ENCODE measurements at regions not wholly inside any gene's neighbourhood (a gene's known extent, or its start where the extent isn't known, plus 50 kb on each side); places are given as distances from the start of the nearest gene placed in this dataset.
"Not testable (repeated sequence)": the region's sequence is repeated elsewhere in the genome, so short reads cannot be mapped to it uniquely, and the experiment has no call there.

DNA sequence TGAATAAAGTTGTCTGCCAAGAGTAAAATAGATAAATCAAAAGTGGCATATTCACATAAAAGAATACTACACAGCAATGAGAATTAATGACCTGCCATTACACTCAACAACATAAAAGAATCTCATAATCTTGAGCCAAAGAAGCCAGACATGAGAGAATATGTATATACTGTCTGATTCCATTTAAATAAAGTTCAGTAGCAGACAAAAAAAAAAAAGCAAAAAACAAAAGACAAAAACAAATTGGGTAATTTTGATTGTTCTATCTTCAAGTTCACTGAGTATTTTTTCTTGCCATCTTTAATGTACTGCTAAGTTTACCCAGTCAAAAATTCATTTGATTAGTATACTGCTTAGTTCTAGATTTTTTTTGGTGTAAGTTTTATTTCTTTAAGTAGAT lies 87.9 kb upstream of the TRPC7 start:
- H3K27me3 ChIP-seq = peaks cover 0 to 3% (median 0%) of the 10 kb centered on the region in 4 donors
- no peaks in the 10 kb centered on the region for H3K9me3 ChIP-seq
- H3K36me3 ChIP-seq = no peaks in the 10 kb centered on the region
- no peak overlapping the region for H3K4me3 ChIP-seq
- no peaks in the 10 kb centered on the region for H3K4me1 ChIP-seq
- DNase-seq (ENCODE audit: extremely low spot score) = no peak
- intact Hi-C loops (cut with DNase I) = no loop called here
- TF ChIP-seq, protein P1, sequence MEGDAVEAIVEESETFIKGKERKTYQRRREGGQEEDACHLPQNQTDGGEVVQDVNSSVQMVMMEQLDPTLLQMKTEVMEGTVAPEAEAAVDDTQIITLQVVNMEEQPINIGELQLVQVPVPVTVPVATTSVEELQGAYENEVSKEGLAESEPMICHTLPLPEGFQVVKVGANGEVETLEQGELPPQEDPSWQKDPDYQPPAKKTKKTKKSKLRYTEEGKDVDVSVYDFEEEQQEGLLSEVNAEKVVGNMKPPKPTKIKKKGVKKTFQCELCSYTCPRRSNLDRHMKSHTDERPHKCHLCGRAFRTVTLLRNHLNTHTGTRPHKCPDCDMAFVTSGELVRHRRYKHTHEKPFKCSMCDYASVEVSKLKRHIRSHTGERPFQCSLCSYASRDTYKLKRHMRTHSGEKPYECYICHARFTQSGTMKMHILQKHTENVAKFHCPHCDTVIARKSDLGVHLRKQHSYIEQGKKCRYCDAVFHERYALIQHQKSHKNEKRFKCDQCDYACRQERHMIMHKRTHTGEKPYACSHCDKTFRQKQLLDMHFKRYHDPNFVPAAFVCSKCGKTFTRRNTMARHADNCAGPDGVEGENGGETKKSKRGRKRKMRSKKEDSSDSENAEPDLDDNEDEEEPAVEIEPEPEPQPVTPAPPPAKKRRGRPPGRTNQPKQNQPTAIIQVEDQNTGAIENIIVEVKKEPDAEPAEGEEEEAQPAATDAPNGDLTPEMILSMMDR (IDR thresholded peaks at IDR 0.05) = no peak
- TF ChIP-seq POLR2A (IDR thresholded peaks at IDR 0.05; ENCODE audit: low read depth) (no peak), POLR2AphosphoS5 (IDR thresholded peaks at IDR 0.05) (no peak), EP300 (IDR thresholded peaks at IDR 0.05) (no peak)
- no peak overlapping the region for H3K27ac ChIP-seq (replicated peaks in 1 of 4)

DNA sequence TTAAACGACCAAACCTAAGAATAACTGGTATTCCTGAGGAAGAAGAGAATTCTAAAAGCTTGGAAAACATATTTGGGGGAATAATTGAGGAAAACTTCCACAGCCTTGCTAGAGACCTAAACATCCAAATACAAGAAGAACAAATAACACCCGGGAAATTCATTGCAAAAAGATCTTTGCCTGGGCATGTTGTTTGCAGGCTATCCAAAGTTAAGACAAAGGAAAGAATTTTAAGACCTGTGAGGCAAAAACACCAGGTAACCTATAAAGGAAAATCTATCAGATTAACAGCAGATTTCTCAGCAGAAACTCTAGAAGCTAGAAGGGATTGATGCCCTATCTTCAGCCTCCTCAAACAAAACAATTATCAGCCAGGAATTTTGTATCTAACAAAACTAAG lies 82.2 kb upstream of the TRPC7 start:
- 75% methylated on average over 2 of the region's 2 CpGs for WGBS
- H3K27ac ChIP-seq (replicated peaks in 1 of 4); intact Hi-C loops (cut with DNase I): not testable (repeated sequence)

GRCh38 chr5:136446565-136446964 lies 81.2 kb upstream of the TRPC7 start:
- WGBS = 78% methylated on average over 6 of the region's 6 CpGs
- intact Hi-C loops (cut with DNase I) = no loop called here
- Histone ChIP-seq H3K27ac (replicated peaks in 1 of 4) (no peak overlapping the region), H3K27me3 (peaks cover 0 to 11% (median 0%) of the 10 kb centered on the region in 4 donors), H3K36me3 (no peaks in the 10 kb centered on the region), H3K9me3 (peaks cover 0 to under 1% (median 0%) of the 10 kb centered on the region in 4 donors), H3K4me1 (no peaks in the 10 kb centered on the region), H3K4me3 (no peak overlapping the region)
- no peak for TF ChIP-seq POLR2AphosphoS5 (IDR thresholded peaks at IDR 0.05)
- TF ChIP-seq POLR2A (IDR thresholded peaks at IDR 0.05; ENCODE audit: low read depth) = no peak
- TF ChIP-seq, protein P1 (IDR thresholded peaks at IDR 0.05) = no peak
- TF ChIP-seq EP300 (IDR thresholded peaks at IDR 0.05) = no peak
- DNase-seq (ENCODE audit: extremely low spot score) = no peak

More for the DNA sequence above, 82.2 kb upstream of the TRPC7 start:
- not testable (repeated sequence) for DNase-seq (ENCODE audit: extremely low spot score); H3K4me3 ChIP-seq; H3K9me3 ChIP-seq; H3K4me1 ChIP-seq; H3K36me3 ChIP-seq
- peaks cover 0 to 11% (median 0%) of the 10 kb centered on the region in 4 donors for H3K27me3 ChIP-seq

DNA sequence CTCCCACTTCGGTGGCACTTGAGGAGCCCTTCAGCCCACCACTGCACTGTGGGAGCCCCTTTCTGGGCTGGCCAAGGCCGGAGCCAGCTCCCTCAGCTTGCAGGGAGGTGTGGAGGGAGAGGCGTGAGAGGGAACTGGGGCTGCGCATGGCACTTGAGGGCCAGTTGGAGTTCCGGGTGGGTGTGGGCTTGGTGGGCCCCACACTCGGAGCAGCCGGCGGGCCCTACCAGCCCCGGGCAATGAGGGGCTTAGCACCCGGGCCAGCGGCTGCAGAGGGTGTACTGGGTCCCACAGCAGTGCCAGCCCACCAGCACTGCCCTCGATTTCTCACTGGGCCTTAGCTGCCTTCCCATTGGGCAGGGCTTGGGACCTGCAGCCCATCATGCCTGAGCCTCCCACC lies 78.8 kb upstream of the TRPC7 start:
- H3K27me3 ChIP-seq; H3K4me1 ChIP-seq; intact Hi-C loops (cut with DNase I); H3K27ac ChIP-seq (replicated peaks in 1 of 4); H3K36me3 ChIP-seq; H3K9me3 ChIP-seq; DNase-seq (ENCODE audit: extremely low spot score); H3K4me3 ChIP-seq: not testable (repeated sequence)
- 93% methylated on average over 3 of the region's 12 CpGs for WGBS

GRCh38 chr5:136439367-136439766 lies 74.0 kb upstream of the TRPC7 start:
- H3K4me1 ChIP-seq = no peaks in the 10 kb centered on the region
- H3K4me3 ChIP-seq = no peak overlapping the region
- H3K27me3 ChIP-seq = no peaks in the 10 kb centered on the region
- H3K36me3 ChIP-seq = no peaks in the 10 kb centered on the region
- intact Hi-C loops (cut with DNase I) = no loop called here
- TF ChIP-seq POLR2AphosphoS5 (IDR thresholded peaks at IDR 0.05) (no peak), EP300 (IDR thresholded peaks at IDR 0.05) (no peak), POLR2A (IDR thresholded peaks at IDR 0.05; ENCODE audit: low read depth) (no peak)
- TF ChIP-seq, protein P1 (IDR thresholded peaks at IDR 0.05) = no peak
- H3K9me3 ChIP-seq = peaks cover 0 to 5% (median 0%) of the 10 kb centered on the region in 4 donors
- no peak overlapping the region for H3K27ac ChIP-seq (replicated peaks in 1 of 4)
- no peak for DNase-seq (ENCODE audit: extremely low spot score)

DNA sequence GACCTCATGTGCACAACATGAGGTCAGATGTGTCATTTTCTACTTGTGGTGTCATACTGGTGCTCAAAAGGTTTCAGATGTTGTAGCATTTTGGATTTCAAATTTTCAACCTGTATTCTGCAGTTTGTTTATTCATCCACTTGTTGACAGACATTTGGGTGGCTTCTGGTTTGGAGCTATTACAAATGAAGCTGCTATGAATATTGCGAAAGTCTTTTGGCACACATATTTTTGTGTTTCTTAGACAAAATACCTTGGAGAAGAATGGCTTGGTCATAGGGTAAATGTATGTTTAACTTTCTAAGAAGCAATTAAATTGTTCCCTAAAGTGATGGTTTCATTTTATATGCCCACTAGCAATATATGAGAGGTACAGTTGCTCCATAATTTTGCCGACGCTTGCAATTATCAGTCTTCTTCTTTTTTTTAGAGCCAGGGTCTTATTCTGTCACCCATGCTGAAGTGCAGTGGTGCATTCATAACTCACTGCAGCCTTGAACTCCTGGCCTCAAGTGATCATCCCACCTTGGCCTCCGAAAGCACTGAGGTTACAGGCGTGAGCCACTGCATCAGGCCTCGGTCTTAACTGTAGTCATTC lies 70.7 kb upstream of the TRPC7 start:
- Histone ChIP-seq H3K36me3 (no peaks in the 10 kb centered on the region), H3K9me3 (no peaks in the 10 kb centered on the region), H3K4me1 (no peaks in the 10 kb centered on the region), H3K27ac (replicated peaks in 1 of 4) (no peak overlapping the region), H3K4me3 (no peak overlapping the region), H3K27me3 (no peaks in the 10 kb centered on the region)
- DNase-seq (ENCODE audit: extremely low spot score) = no peak
- intact Hi-C loops (cut with DNase I) = no loop called here
- TF ChIP-seq, protein P1 (IDR thresholded peaks at IDR 0.05) = no peak
- no peak for TF ChIP-seq EP300 (IDR thresholded peaks at IDR 0.05)
- TF ChIP-seq POLR2AphosphoS5 (IDR thresholded peaks at IDR 0.05) = no peak
- no peak for TF ChIP-seq POLR2A (IDR thresholded peaks at IDR 0.05; ENCODE audit: low read depth)
- WGBS = 92% methylated on average over 6 of the region's 6 CpGs
